ENCODE measurements at regions not wholly inside any gene's neighbourhood (a gene's known extent, or its start where the extent isn't known, plus 50 kb on each side); places are given as distances from the start of the nearest gene placed in this dataset.

GRCh38 chr10:88047579-88047978 is 184.2 kb downstream of the PTEN start:
- TF ChIP-seq ETV6 (CRISPR knock-in tag; IDR thresholded peaks at IDR 0.05) (no peak), SP1 (CRISPR knock-in tag; conservative IDR thresholded peaks at IDR 0.05) (no peak), ZNF263 (CRISPR knock-in tag; IDR thresholded peaks at IDR 0.05; ENCODE audit: low read depth) (no peak), MLX (CRISPR knock-in tag; IDR thresholded peaks at IDR 0.05) (no peak), ZNF416 (CRISPR knock-in tag; IDR thresholded peaks at IDR 0.05) (no peak), CREM (CRISPR knock-in tag; IDR thresholded peaks at IDR 0.05) (no peak), ZNF219 (CRISPR knock-in tag; IDR thresholded peaks at IDR 0.05; ENCODE audit: borderline replicate concordance) (no peak)
- TF ChIP-seq, protein P1, sequence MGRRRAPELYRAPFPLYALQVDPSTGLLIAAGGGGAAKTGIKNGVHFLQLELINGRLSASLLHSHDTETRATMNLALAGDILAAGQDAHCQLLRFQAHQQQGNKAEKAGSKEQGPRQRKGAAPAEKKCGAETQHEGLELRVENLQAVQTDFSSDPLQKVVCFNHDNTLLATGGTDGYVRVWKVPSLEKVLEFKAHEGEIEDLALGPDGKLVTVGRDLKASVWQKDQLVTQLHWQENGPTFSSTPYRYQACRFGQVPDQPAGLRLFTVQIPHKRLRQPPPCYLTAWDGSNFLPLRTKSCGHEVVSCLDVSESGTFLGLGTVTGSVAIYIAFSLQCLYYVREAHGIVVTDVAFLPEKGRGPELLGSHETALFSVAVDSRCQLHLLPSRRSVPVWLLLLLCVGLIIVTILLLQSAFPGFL (CRISPR knock-in tag; IDR thresholded peaks at IDR 0.05; ENCODE audit: borderline replicate concordance): no peak
- TF ChIP-seq, protein P2, sequence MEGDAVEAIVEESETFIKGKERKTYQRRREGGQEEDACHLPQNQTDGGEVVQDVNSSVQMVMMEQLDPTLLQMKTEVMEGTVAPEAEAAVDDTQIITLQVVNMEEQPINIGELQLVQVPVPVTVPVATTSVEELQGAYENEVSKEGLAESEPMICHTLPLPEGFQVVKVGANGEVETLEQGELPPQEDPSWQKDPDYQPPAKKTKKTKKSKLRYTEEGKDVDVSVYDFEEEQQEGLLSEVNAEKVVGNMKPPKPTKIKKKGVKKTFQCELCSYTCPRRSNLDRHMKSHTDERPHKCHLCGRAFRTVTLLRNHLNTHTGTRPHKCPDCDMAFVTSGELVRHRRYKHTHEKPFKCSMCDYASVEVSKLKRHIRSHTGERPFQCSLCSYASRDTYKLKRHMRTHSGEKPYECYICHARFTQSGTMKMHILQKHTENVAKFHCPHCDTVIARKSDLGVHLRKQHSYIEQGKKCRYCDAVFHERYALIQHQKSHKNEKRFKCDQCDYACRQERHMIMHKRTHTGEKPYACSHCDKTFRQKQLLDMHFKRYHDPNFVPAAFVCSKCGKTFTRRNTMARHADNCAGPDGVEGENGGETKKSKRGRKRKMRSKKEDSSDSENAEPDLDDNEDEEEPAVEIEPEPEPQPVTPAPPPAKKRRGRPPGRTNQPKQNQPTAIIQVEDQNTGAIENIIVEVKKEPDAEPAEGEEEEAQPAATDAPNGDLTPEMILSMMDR (IDR thresholded peaks at IDR 0.05): no peak
